IMR-90 (cell line): ENCODE measurements at regions not wholly inside any gene's neighbourhood (a gene's known extent, or its start where the extent isn't known, plus 50 kb on each side); places are given as distances from the start of the nearest gene placed in this dataset.

Experiments used
- MAZ ChIP-seq: IDR thresholded peaks from 2 replicates; pipeline ENCODE4 v1.6.1; 2012; ENCODE audit warnings: low read depth, mild to moderate bottlenecking, low read length, improper control_type of control experiment, moderate library complexity, borderline replicate concordance
- POLR2A ChIP-seq: IDR thresholded peaks from 2 replicates; pipeline ENCODE4 v1.6.1; 2012; ENCODE audit warnings: mild to moderate bottlenecking, low read depth, low read length
- RCOR1 ChIP-seq: IDR thresholded peaks from 2 replicates; pipeline ENCODE4 v1.6.1; 2012; ENCODE audit warnings: mild to moderate bottlenecking, low read length, improper control_type of control experiment; ENCODE audit not compliant: insufficient replicate concordance
- TF ChIP-seq, protein P1 (sequence below): conservative IDR thresholded peaks from 2 replicates; pipeline ENCODE4 v1.5.1; 2012; ENCODE audit warnings: mild to moderate bottlenecking, low read depth, low read length, improper control_type of control experiment

DNA sequence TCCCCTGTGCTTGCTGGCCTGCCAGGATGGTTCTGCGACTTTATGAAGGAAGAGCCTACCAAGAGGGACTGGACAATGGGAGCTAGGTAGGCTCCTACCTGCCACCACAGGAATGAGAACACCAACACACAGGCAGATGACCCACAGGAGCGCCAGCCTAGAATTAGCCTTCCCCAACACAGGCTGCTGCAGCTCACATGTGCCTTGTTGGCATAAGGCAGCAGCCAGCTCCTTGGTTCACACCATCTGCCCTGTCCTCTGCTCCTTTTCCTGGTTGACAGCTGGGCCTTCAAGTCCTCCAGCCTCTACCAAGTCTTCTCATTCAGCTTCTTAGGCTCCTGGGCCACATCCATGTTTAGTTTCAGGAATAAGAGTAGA is 705.4 kb upstream of the RAB6C start:
- TF ChIP-seq, protein P1, sequence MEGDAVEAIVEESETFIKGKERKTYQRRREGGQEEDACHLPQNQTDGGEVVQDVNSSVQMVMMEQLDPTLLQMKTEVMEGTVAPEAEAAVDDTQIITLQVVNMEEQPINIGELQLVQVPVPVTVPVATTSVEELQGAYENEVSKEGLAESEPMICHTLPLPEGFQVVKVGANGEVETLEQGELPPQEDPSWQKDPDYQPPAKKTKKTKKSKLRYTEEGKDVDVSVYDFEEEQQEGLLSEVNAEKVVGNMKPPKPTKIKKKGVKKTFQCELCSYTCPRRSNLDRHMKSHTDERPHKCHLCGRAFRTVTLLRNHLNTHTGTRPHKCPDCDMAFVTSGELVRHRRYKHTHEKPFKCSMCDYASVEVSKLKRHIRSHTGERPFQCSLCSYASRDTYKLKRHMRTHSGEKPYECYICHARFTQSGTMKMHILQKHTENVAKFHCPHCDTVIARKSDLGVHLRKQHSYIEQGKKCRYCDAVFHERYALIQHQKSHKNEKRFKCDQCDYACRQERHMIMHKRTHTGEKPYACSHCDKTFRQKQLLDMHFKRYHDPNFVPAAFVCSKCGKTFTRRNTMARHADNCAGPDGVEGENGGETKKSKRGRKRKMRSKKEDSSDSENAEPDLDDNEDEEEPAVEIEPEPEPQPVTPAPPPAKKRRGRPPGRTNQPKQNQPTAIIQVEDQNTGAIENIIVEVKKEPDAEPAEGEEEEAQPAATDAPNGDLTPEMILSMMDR = no peak
- TF ChIP-seq POLR2A = no peak
- TF ChIP-seq MAZ = no peak
- TF ChIP-seq RCOR1 = no peak
